ENCODE measurements at regions not wholly inside any gene's neighbourhood (a gene's known extent, or its start where the extent isn't known, plus 50 kb on each side); places are given as distances from the start of the nearest gene placed in this dataset.

GRCh38 chr2:8448824-8449556 is 232.9 kb upstream of the ID2 start:
- Histone ChIP-seq H3K4me1 (no peaks in the 10 kb centered on the region), H3K27me3 (no peaks in the 10 kb centered on the region), H3K27ac (no peak overlapping the region), H3K4me3 (no peak overlapping the region), H3K9me3 (no peaks in the 10 kb centered on the region), H3K36me3 (no peaks in the 10 kb centered on the region)
- in situ Hi-C loops (cut with MboI; ENCODE audit: low sequenced_read_pairs in 4 of 4) (no loop called here), intact Hi-C loops (cut with DNase I; ENCODE audit: low total_unique reads) (no loop called here)
- ATAC-seq, result no peak
- TF ChIP-seq CTCF (IDR thresholded peaks at IDR 0.05 in 4 of 5, conservative IDR thresholded peaks at IDR 0.05 in 1 of 5) (no peak), POLR2A (IDR thresholded peaks at IDR 0.05) (no peak)
- no peak for DNase-seq

- no peak for DNase-seq
- no peak for ATAC-seq
- Histone ChIP-seq H3K9me3 (no peaks in the 10 kb centered on the region), H3K4me3 (no peak overlapping the region), H3K4me1 (no peaks in the 10 kb centered on the region), H3K27me3 (peaks cover 0 to 6% (median 4%) of the 10 kb centered on the region in 3 donors), H3K27ac (no peak overlapping the region), H3K36me3 (no peaks in the 10 kb centered on the region)
- no peak for TF ChIP-seq CTCF (IDR thresholded peaks at IDR 0.05 in 4 of 5, conservative IDR thresholded peaks at IDR 0.05 in 1 of 5)
- no peak for TF ChIP-seq POLR2A (IDR thresholded peaks at IDR 0.05)
- in situ Hi-C loops (cut with MboI; ENCODE audit: low sequenced_read_pairs in 4 of 4) (no loop called here), intact Hi-C loops (cut with DNase I; ENCODE audit: low total_unique reads) (no loop called here)
These were observed 230.6 kb upstream of the ID2 start for GRCh38 chr2:8451273-8451672.

GRCh38 chr2:8452296-8452695 is 229.6 kb upstream of the ID2 start:
- H3K4me3 ChIP-seq, result no peak overlapping the region
- no peaks in the 10 kb centered on the region for H3K36me3 ChIP-seq
- H3K9me3 ChIP-seq, result no peaks in the 10 kb centered on the region
- H3K27ac ChIP-seq, result no peak overlapping the region
- no peaks in the 10 kb centered on the region for H3K4me1 ChIP-seq
- intact Hi-C loops (cut with DNase I; ENCODE audit: low total_unique reads) (no loop called here), in situ Hi-C loops (cut with MboI; ENCODE audit: low sequenced_read_pairs in 4 of 4) (no loop called here)
- DNase-seq, result no peak
- peaks cover 10 to 14% (median 12%) of the 10 kb centered on the region in 3 donors for H3K27me3 ChIP-seq
- ATAC-seq, result no peak
- TF ChIP-seq CTCF (IDR thresholded peaks at IDR 0.05 in 4 of 5, conservative IDR thresholded peaks at IDR 0.05 in 1 of 5), result no peak

- in situ Hi-C loops (cut with MboI; ENCODE audit: low sequenced_read_pairs in 4 of 4) (no loop called here), intact Hi-C loops (cut with DNase I; ENCODE audit: low total_unique reads) (no loop called here)
- TF ChIP-seq CTCF (IDR thresholded peaks at IDR 0.05 in 4 of 5, conservative IDR thresholded peaks at IDR 0.05 in 1 of 5) (no peak), POLR2A (IDR thresholded peaks at IDR 0.05) (no peak)
- Histone ChIP-seq H3K4me3 (no peak overlapping the region), H3K27ac (no peak overlapping the region), H3K4me1 (no peaks in the 10 kb centered on the region), H3K9me3 (no peaks in the 10 kb centered on the region), H3K36me3 (no peaks in the 10 kb centered on the region), H3K27me3 (peaks cover 18 to 20% (median 19%) of the 10 kb centered on the region in 3 donors)
- DNase-seq (no peak), ATAC-seq (no peak)
These were observed 228.6 kb upstream of the ID2 start for GRCh38 chr2:8452979-8453903.
